GM12878 (cell line): ENCODE measurements at regions not wholly inside any gene's neighbourhood (a gene's known extent, or its start where the extent isn't known, plus 50 kb on each side); places are given as distances from the start of the nearest gene placed in this dataset.

Experiments
- CBX5 ChIP-seq: sonication (generic); IDR thresholded peaks from 2 replicates; pipeline ENCODE4 v1.6.1; 2016; ENCODE audit warnings: low read depth, moderate library complexity, mild to moderate bottlenecking, inconsistent platforms
- CEBPB ChIP-seq, 2 experiments: fragments of 150-350 bp in 1 of 2; IDR thresholded peaks; 2 replicates each; pipeline ENCODE4 v1.6.1; 2012 to 2014; ENCODE audit warnings: low read depth in 2 of 2, low read length in 2 of 2, borderline replicate concordance in 1 of 2, inconsistent platforms in 1 of 2
- CREB1 ChIP-seq: IDR thresholded peaks from 2 replicates; pipeline ENCODE4 v1.6.1; 2012; ENCODE audit warnings: low read depth, mild to moderate bottlenecking, inconsistent platforms
- E4F1 ChIP-seq: fragments of 450-650 bp; IDR thresholded peaks from 2 replicates; pipeline ENCODE4 v1.6.1; 2018; ENCODE audit warnings: borderline replicate concordance, mild to moderate bottlenecking; ENCODE audit not compliant: partially characterized antibody
- ELK1 ChIP-seq: IDR thresholded peaks from 2 replicates; pipeline ENCODE4 v1.6.1; 2012; ENCODE audit warnings: low read depth, low read length, improper control_type of control experiment
- PML ChIP-seq: IDR thresholded peaks from 2 replicates; pipeline ENCODE4 v1.6.1; 2012; ENCODE audit warnings: low read length, inconsistent platforms
- POLR2A ChIP-seq: IDR thresholded peaks from 2 replicates; pipeline ENCODE4 v1.6.1; 2011; ENCODE audit warnings: low read depth, mild to moderate bottlenecking, low read length
- REST ChIP-seq: IDR thresholded peaks from 2 replicates; pipeline ENCODE4 v1.6.1; 2012; ENCODE audit warnings: mild to moderate bottlenecking, low read depth, low read length
- SIX5 ChIP-seq: IDR thresholded peaks from 2 replicates; pipeline ENCODE4 v1.6.1; 2011; ENCODE audit warnings: mild to moderate bottlenecking, low read depth, low read length, moderate library complexity; ENCODE audit not compliant: severe bottlenecking
- ZNF274 ChIP-seq: IDR thresholded peaks from one replicate; pipeline ENCODE4 v1.8.0; 2011; ENCODE audit not compliant: insufficient read length, insufficient read depth
- TF ChIP-seq, protein P1 (sequence below), 3 experiments: IDR thresholded peaks in 2 of 3; conservative IDR thresholded peaks in 1 of 3; 2 replicates each; pipeline ENCODE4 v1.5.1; 2011; ENCODE audit warnings: low read depth in 3 of 3, low read length in 3 of 3, mild to moderate bottlenecking in 3 of 3, control low read depth in 2 of 3, moderate library complexity in 2 of 3, inconsistent platforms in 1 of 3, mixed read lengths in 1 of 3; ENCODE audit not compliant: control insufficient read depth in 2 of 3, insufficient read depth in 1 of 3; ENCODE audit errors: extremely low read depth in 1 of 3

- TF ChIP-seq, protein P1, sequence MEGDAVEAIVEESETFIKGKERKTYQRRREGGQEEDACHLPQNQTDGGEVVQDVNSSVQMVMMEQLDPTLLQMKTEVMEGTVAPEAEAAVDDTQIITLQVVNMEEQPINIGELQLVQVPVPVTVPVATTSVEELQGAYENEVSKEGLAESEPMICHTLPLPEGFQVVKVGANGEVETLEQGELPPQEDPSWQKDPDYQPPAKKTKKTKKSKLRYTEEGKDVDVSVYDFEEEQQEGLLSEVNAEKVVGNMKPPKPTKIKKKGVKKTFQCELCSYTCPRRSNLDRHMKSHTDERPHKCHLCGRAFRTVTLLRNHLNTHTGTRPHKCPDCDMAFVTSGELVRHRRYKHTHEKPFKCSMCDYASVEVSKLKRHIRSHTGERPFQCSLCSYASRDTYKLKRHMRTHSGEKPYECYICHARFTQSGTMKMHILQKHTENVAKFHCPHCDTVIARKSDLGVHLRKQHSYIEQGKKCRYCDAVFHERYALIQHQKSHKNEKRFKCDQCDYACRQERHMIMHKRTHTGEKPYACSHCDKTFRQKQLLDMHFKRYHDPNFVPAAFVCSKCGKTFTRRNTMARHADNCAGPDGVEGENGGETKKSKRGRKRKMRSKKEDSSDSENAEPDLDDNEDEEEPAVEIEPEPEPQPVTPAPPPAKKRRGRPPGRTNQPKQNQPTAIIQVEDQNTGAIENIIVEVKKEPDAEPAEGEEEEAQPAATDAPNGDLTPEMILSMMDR (IDR thresholded peaks at IDR 0.05 in 2 of 3, conservative IDR thresholded peaks at IDR 0.05 in 1 of 3; ENCODE audit: control insufficient read depth in 2 of 3, extremely low read depth in 1 of 3, insufficient read depth in 1 of 3, low read depth in 3 of 3, low read length in 3 of 3): no peak
- TF ChIP-seq SIX5 (no peak), CBX5 (no peak), ZNF274 (no peak), ELK1 (no peak), POLR2A (no peak), PML (no peak), REST (no peak), E4F1 (no peak), CEBPB (IDR thresholded peaks at IDR 0.05; ENCODE audit: borderline replicate concordance in 1 of 2, low read depth in 2 of 2, low read length in 2 of 2) (no peak), CREB1 (no peak)
These were observed 106.8 kb upstream of the LDAH start for GRCh38 chr2:20929721-20930120.
